ENCODE measurements at regions not wholly inside any gene's neighbourhood (a gene's known extent, or its start where the extent isn't known, plus 50 kb on each side); places are given as distances from the start of the nearest gene placed in this dataset.

- no peak overlapping the region for H3K4me2 ChIP-seq (ENCODE audit: low read length)
- no peaks in the 10 kb centered on the region for H3K4me1 ChIP-seq (ENCODE audit: insufficient read depth, low read length)
- no peaks in the 10 kb centered on the region for H3K36me3 ChIP-seq (ENCODE audit: insufficient read depth, low read length)
- Mint-ChIP-seq H3K36me3 (ENCODE audit: low read depth, unreplicated experiment) (no peaks in the 10 kb centered on the region), H3K4me1 (ENCODE audit: low read depth, unreplicated experiment) (no peaks in the 10 kb centered on the region), H3K9me3 (ENCODE audit: unreplicated experiment) (no peaks in the 10 kb centered on the region), H3K27ac (ENCODE audit: unreplicated experiment) (no peak overlapping the region), H3K4me3 (ENCODE audit: unreplicated experiment) (no peak overlapping the region), H3K27me3 (ENCODE audit: low read depth, unreplicated experiment) (peaks cover 15% of the 10 kb centered on the region)
- DNase-seq (ENCODE audit: low read depth), result no peak
- H3K79me2 ChIP-seq (ENCODE audit: insufficient read depth, low read length), result no peaks in the 10 kb centered on the region
- FAIRE-seq, result no peak
- no peak overlapping the region for H3K9ac ChIP-seq (ENCODE audit: low read length)
- H3K27me3 ChIP-seq (ENCODE audit: insufficient read depth, low read length), result no peaks in the 10 kb centered on the region
- H2AFZ ChIP-seq (ENCODE audit: low read depth, low read length), result no peak overlapping the region
- TF ChIP-seq CTCF (IDR thresholded peaks at IDR 0.05; ENCODE audit: insufficient read depth, low read depth, low read length) (no peak), EZH2 (IDR thresholded peaks at IDR 0.05; ENCODE audit: insufficient read depth, low read length) (no peak)
- no peaks in the 10 kb centered on the region for H4K20me1 ChIP-seq (ENCODE audit: insufficient read depth, low read length)
- no peaks in the 10 kb centered on the region for H3K9me3 ChIP-seq (ENCODE audit: insufficient read depth, low read depth, low read length)
- no peak overlapping the region for H3K27ac ChIP-seq (ENCODE audit: low read depth, low read length)
- no peak overlapping the region for H3K4me3 ChIP-seq (ENCODE audit: insufficient read depth, low read depth, low read length)
Observed at GRCh38 chr2:122326471-122326870, 571.0 kb downstream of the TSN start.

- Mint-ChIP-seq H3K4me1 (ENCODE audit: low read depth, unreplicated experiment) (no peaks in the 10 kb centered on the region), H3K27me3 (ENCODE audit: low read depth, unreplicated experiment) (peaks cover 21% of the 10 kb centered on the region), H3K27ac (ENCODE audit: unreplicated experiment) (no peak overlapping the region), H3K4me3 (ENCODE audit: unreplicated experiment) (no peak overlapping the region), H3K9me3 (ENCODE audit: unreplicated experiment) (peaks cover 3% of the 10 kb centered on the region), H3K36me3 (ENCODE audit: low read depth, unreplicated experiment) (no peaks in the 10 kb centered on the region)
- Histone ChIP-seq H4K20me1 (ENCODE audit: insufficient read depth, low read length) (no peaks in the 10 kb centered on the region), H3K36me3 (ENCODE audit: insufficient read depth, low read length) (no peaks in the 10 kb centered on the region), H3K9ac (ENCODE audit: low read length) (no peak overlapping the region), H3K9me3 (ENCODE audit: insufficient read depth, low read depth, low read length) (no peaks in the 10 kb centered on the region), H3K79me2 (ENCODE audit: insufficient read depth, low read length) (no peaks in the 10 kb centered on the region), H3K4me1 (ENCODE audit: insufficient read depth, low read length) (no peaks in the 10 kb centered on the region), H3K4me2 (ENCODE audit: low read length) (no peak overlapping the region), H3K27ac (ENCODE audit: low read depth, low read length) (no peak overlapping the region), H2AFZ (ENCODE audit: low read depth, low read length) (no peak overlapping the region), H3K27me3 (ENCODE audit: insufficient read depth, low read length) (no peaks in the 10 kb centered on the region), H3K4me3 (ENCODE audit: insufficient read depth, low read depth, low read length) (no peak overlapping the region)
- DNase-seq (ENCODE audit: low read depth) (no peak), FAIRE-seq (no peak)
- TF ChIP-seq EZH2 (IDR thresholded peaks at IDR 0.05; ENCODE audit: insufficient read depth, low read length) (no peak), CTCF (IDR thresholded peaks at IDR 0.05; ENCODE audit: insufficient read depth, low read depth, low read length) (no peak)
Observed at GRCh38 chr2:122328816-122329215, 573.4 kb downstream of the TSN start.

GRCh38 chr2:122329278-122329677, 573.8 kb downstream of the TSN start:
- FAIRE-seq (no peak), DNase-seq (ENCODE audit: low read depth) (no peak)
- Histone ChIP-seq H3K27me3 (ENCODE audit: insufficient read depth, low read length) (no peaks in the 10 kb centered on the region), H2AFZ (ENCODE audit: low read depth, low read length) (no peak overlapping the region), H3K79me2 (ENCODE audit: insufficient read depth, low read length) (no peaks in the 10 kb centered on the region), H3K4me2 (ENCODE audit: low read length) (no peak overlapping the region), H3K27ac (ENCODE audit: low read depth, low read length) (no peak overlapping the region), H3K9me3 (ENCODE audit: insufficient read depth, low read depth, low read length) (no peaks in the 10 kb centered on the region), H3K4me3 (ENCODE audit: insufficient read depth, low read depth, low read length) (no peak overlapping the region), H3K4me1 (ENCODE audit: insufficient read depth, low read length) (no peaks in the 10 kb centered on the region), H3K9ac (ENCODE audit: low read length) (no peak overlapping the region), H3K36me3 (ENCODE audit: insufficient read depth, low read length) (no peaks in the 10 kb centered on the region), H4K20me1 (ENCODE audit: insufficient read depth, low read length) (no peaks in the 10 kb centered on the region)
- Mint-ChIP-seq H3K36me3 (ENCODE audit: low read depth, unreplicated experiment) (no peaks in the 10 kb centered on the region), H3K27ac (ENCODE audit: unreplicated experiment) (no peak overlapping the region), H3K27me3 (ENCODE audit: low read depth, unreplicated experiment) (peaks cover 21% of the 10 kb centered on the region), H3K4me1 (ENCODE audit: low read depth, unreplicated experiment) (no peaks in the 10 kb centered on the region), H3K4me3 (ENCODE audit: unreplicated experiment) (no peak overlapping the region), H3K9me3 (ENCODE audit: unreplicated experiment) (peaks cover 3% of the 10 kb centered on the region)
- TF ChIP-seq EZH2 (IDR thresholded peaks at IDR 0.05; ENCODE audit: insufficient read depth, low read length) (no peak), CTCF (IDR thresholded peaks at IDR 0.05; ENCODE audit: insufficient read depth, low read depth, low read length) (no peak)
